ENCODE measurements at regions not wholly inside any gene's neighbourhood (a gene's known extent, or its start where the extent isn't known, plus 50 kb on each side); places are given as distances from the start of the nearest gene placed in this dataset.

GRCh38 chr9:28981129-28981528 is 1407.8 kb upstream of the C9orf72 start:
- TF ChIP-seq CTCF (IDR thresholded peaks at IDR 0.05) (no peak), POLR2A (IDR thresholded peaks at IDR 0.05) (no peak)
